HCT116 (cell line): ENCODE measurements at regions not wholly inside any gene's neighbourhood (a gene's known extent, or its start where the extent isn't known, plus 50 kb on each side); places are given as distances from the start of the nearest gene placed in this dataset.

Experiments used
- ATAC-seq: fragments of 200-7000 bp; cut with Tn5 transposase; 2 replicates; pipeline ENCODE4 v1.9.1; 2020; ENCODE audit warnings: mild to moderate bottlenecking, moderate library complexity
- BruUV-seq: library from RNA; stranded (reverse); fragments of 400-500 nt; replicated peaks from 2 replicates; lab custom pipeline; 2021; lab: Mats Ljungman, UMichigan
- CTCF ChIA-PET: fragments of 300-600 bp; sonication (Branson Sonifier 250); formaldehyde crosslinking; loops from one replicate; lab custom pipeline; 2021; ENCODE audit warnings: antibody characterized with exemption; lab: Charles Lee
- POLR2A ChIA-PET: fragments of 300-600, 350-600 bp; sonication (Branson Sonifier 250); formaldehyde crosslinking; loops from one replicate; lab custom pipeline; 2021; ENCODE audit warnings: antibody characterized with exemption; lab: Charles Lee
- RAD21 ChIA-PET, 2 experiments: fragments of 300-600 bp; sonication (Branson Sonifier 250); formaldehyde crosslinking; loops; one replicate each; lab custom pipeline; 2023; ENCODE audit warnings: low total read pairs in 2 of 2; ENCODE audit not compliant: uncharacterized antibody in 2 of 2, unreplicated experiment in 2 of 2, low non-redundant PET in 1 of 2; lab: Charles Lee
- DNase-seq: peaks from one replicate; pipeline ENCODE4 v3.0.0-alpha.2; 2010; ENCODE audit warnings: low read depth, low spot score
- H2AFZ ChIP-seq: fragments of 200-600 bp; shearing (Covaris generic), sonication (generic); 2 replicates; pipeline ENCODE4 v1.6.1; 2017; ENCODE audit warnings: low read depth, mixed run types, mixed read lengths, antibody characterized with exemption, low read length; ENCODE audit not compliant: poor library complexity, severe bottlenecking
- H3K27ac ChIP-seq: 2 replicates; pipeline ENCODE4 v1.5.1; 2012; ENCODE audit warnings: low read depth, low read length
- H3K27me3 ChIP-seq: fragments of 200-600 bp; sonication (generic); 2 replicates; pipeline ENCODE4 v1.6.1; 2016; ENCODE audit warnings: mixed run types, low read length, mixed read lengths; ENCODE audit not compliant: insufficient read depth
- H3K36me3 ChIP-seq, 2 experiments: fragments of 200-500 bp in 1 of 2; fragments of 200-600 bp in 1 of 2; sonication (Bioruptor generic) in 1 of 2; sonication (generic) in 1 of 2; 2 replicates each; pipeline versions ENCODE4 v1.5.1 to v1.6.1; 2014 to 2016; ENCODE audit warnings: low read length in 2 of 2, inconsistent platforms in 1 of 2, mixed read lengths in 1 of 2, mixed run types in 1 of 2; ENCODE audit not compliant: insufficient read depth in 2 of 2, control insufficient read depth in 1 of 2
- H3K4me1 ChIP-seq, 2 experiments: fragments of 200-600 bp in 1 of 2; sonication (generic) in 1 of 2; 2 replicates each; pipeline versions ENCODE4 v1.5.1 to v1.6.1; 2012 to 2017; ENCODE audit warnings: low read length in 2 of 2, inconsistent platforms in 1 of 2, mild to moderate bottlenecking in 1 of 2, mixed read lengths in 1 of 2, mixed run types in 1 of 2, moderate library complexity in 1 of 2; ENCODE audit not compliant: insufficient read depth in 2 of 2, control insufficient read depth in 1 of 2
- H3K4me2 ChIP-seq: fragments of 200-600 bp; sonication (generic); 2 replicates; pipeline ENCODE4 v1.6.1; 2017; ENCODE audit warnings: mixed run types, low read length, mixed read lengths
- H3K4me3 ChIP-seq, 2 experiments: fragments of 200-600 bp in 1 of 2; sonication (generic) in 1 of 2; replicated peaks in 1 of 2; 2 replicates each; pipeline ENCODE4 v1.5.1; 2011 to 2016; ENCODE audit warnings: low read length in 2 of 2, control low read depth in 1 of 2, low read depth in 1 of 2, mild to moderate bottlenecking in 1 of 2, mixed read lengths in 1 of 2, mixed run types in 1 of 2
- H3K79me2 ChIP-seq: fragments of 200-600 bp; sonication (generic); 2 replicates; pipeline ENCODE4 v1.6.1; 2017; ENCODE audit warnings: mild to moderate bottlenecking, mixed run types, low read length, moderate library complexity, mixed read lengths; ENCODE audit not compliant: insufficient read depth
- H3K9ac ChIP-seq: fragments of 200-600 bp; sonication (generic); 2 replicates; pipeline ENCODE4 v1.6.1; 2016; ENCODE audit warnings: low read length, mixed read lengths
- H3K9me2 ChIP-seq: fragments of 200-600 bp; sonication (generic), shearing (Covaris generic); 2 replicates; pipeline ENCODE4 v1.6.1; 2017; ENCODE audit warnings: mixed run types, mild to moderate bottlenecking, moderate library complexity; ENCODE audit not compliant: insufficient read depth
- H3K9me3 ChIP-seq, 2 experiments: fragments of 200-500 bp in 1 of 2; fragments of 200-600 bp in 1 of 2; sonication (Bioruptor generic) in 1 of 2; sonication (generic) in 1 of 2; 2 replicates each; pipeline ENCODE4 v1.6.1; 2014 to 2017; ENCODE audit warnings: low read length in 2 of 2, mixed read lengths in 2 of 2, inconsistent platforms in 1 of 2, low read depth in 1 of 2, mild to moderate bottlenecking in 1 of 2, mixed run types in 1 of 2, moderate library complexity in 1 of 2; ENCODE audit not compliant: control insufficient read depth in 1 of 2, insufficient read depth in 1 of 2
- H4K20me1 ChIP-seq: fragments of 200-600 bp; sonication (generic), shearing (Covaris generic); 2 replicates; pipeline ENCODE4 v1.6.1; 2017; ENCODE audit warnings: mixed run types, mild to moderate bottlenecking, moderate library complexity; ENCODE audit not compliant: insufficient read depth
- ATF3 ChIP-seq: IDR thresholded peaks from 2 replicates; pipeline ENCODE4 v1.6.1; 2012
- CBX3 ChIP-seq: IDR thresholded peaks from 2 replicates; pipeline ENCODE4 v1.6.1; 2012; ENCODE audit warnings: low read depth
- CTCF ChIP-seq, 3 experiments: fragments of 200-600 bp in 1 of 3; sonication (generic) in 1 of 3; IDR thresholded peaks in 2 of 3; conservative IDR thresholded peaks in 1 of 3; 2 replicates each; pipeline ENCODE4 v1.5.1; 2012 to 2017; ENCODE audit warnings: low read depth in 2 of 3, low read length in 2 of 3, antibody characterized with exemption in 1 of 3, borderline replicate concordance in 1 of 3, control low read depth in 1 of 3, mild to moderate bottlenecking in 1 of 3, mixed read lengths in 1 of 3, mixed run types in 1 of 3, moderate library complexity in 1 of 3; ENCODE audit not compliant: insufficient read depth in 1 of 3
- ELF1 ChIP-seq: IDR thresholded peaks from 2 replicates; pipeline ENCODE4 v1.6.1; 2012; ENCODE audit warnings: low read depth, borderline replicate concordance
- EZH2 ChIP-seq: fragments of 200-600 bp; sonication (generic); IDR thresholded peaks from 2 replicates; pipeline ENCODE4 v1.6.1; 2017; ENCODE audit warnings: antibody characterized with exemption, mixed run types
- JUND ChIP-seq: IDR thresholded peaks from 2 replicates; pipeline ENCODE4 v1.6.1; 2012
- MAX ChIP-seq: IDR thresholded peaks from 2 replicates; pipeline ENCODE4 v1.6.1; 2012
- POLR2A ChIP-seq: IDR thresholded peaks from 2 replicates; pipeline ENCODE4 v1.7.0; 2011; ENCODE audit warnings: borderline replicate concordance; ENCODE audit not compliant: insufficient read depth, insufficient read length; ENCODE audit errors: extremely low read depth
- POLR2AphosphoS5 ChIP-seq: IDR thresholded peaks from 2 replicates; pipeline ENCODE4 v1.6.1; 2011; ENCODE audit warnings: mild to moderate bottlenecking, low read depth, low read length, moderate library complexity
- ZBTB33 ChIP-seq: IDR thresholded peaks from 2 replicates; pipeline ENCODE4 v1.6.1; 2011; ENCODE audit warnings: mild to moderate bottlenecking, low read length, moderate library complexity; ENCODE audit not compliant: insufficient replicate concordance; ENCODE audit errors: extremely low read depth
- ZFX ChIP-seq: fragments of 450-650 bp; IDR thresholded peaks from 2 replicates; pipeline ENCODE4 v1.6.1; 2017
- ZNF274 ChIP-seq: fragments of 200-500 bp; sonication (Bioruptor generic); IDR thresholded peaks from 2 replicates; pipeline ENCODE4 v1.6.1; 2014; ENCODE audit warnings: mild to moderate bottlenecking, low read depth, low read length, inconsistent platforms
- intact Hi-C: fragments of 100-400 bp; cut with micrococcal nuclease; formaldehyde crosslinking; loops from 2 replicates; pipeline ENCODE4 v1.10.0; 2022

- RAD21 ChIA-PET = no interaction called here
- Histone ChIP-seq H3K9ac (no peak overlapping the region), H4K20me1 (no peaks in the 10 kb centered on the region), H3K4me1 (no peaks in the 10 kb centered on the region), H3K27ac (no peak overlapping the region), H3K4me2 (no peak overlapping the region), H3K4me3 (no peak overlapping the region), H3K9me2 (no peaks in the 10 kb centered on the region), H3K79me2 (no peaks in the 10 kb centered on the region), H3K27me3 (0 out of 2 replicates have a peak, but pooled peaks cover 4% of the 10 kb centered on the region), H2AFZ (no peak overlapping the region), H3K9me3 (no peaks in the 10 kb centered on the region), H3K36me3 (no peaks in the 10 kb centered on the region)
- ATAC-seq (no peak), DNase-seq (no peak)
- intact Hi-C loops = no loop called here
- TF ChIP-seq ZNF274 (no peak), MAX (no peak), EZH2 (no peak), ZBTB33 (no peak), JUND (no peak), CTCF (IDR thresholded peaks at IDR 0.05 in 2 of 3, conservative IDR thresholded peaks at IDR 0.05 in 1 of 3; ENCODE audit: borderline replicate concordance in 1 of 3, insufficient read depth in 1 of 3, low read depth in 2 of 3, low read length in 2 of 3) (no peak), POLR2AphosphoS5 (no peak), ATF3 (no peak), ZFX (no peak), POLR2A (no peak), ELF1 (no peak), CBX3 (no peak)
- CTCF ChIA-PET = no interaction called here
- BruUV-seq = no TSS peak
- POLR2A ChIA-PET = no interaction called here
Observed at GRCh38 chr10:131420867-131421266, 109.3 kb upstream of the TCERG1L start.
